ENCODE measurements at regions not wholly inside any gene's neighbourhood (a gene's known extent, or its start where the extent isn't known, plus 50 kb on each side); places are given as distances from the start of the nearest gene placed in this dataset.

DNA sequence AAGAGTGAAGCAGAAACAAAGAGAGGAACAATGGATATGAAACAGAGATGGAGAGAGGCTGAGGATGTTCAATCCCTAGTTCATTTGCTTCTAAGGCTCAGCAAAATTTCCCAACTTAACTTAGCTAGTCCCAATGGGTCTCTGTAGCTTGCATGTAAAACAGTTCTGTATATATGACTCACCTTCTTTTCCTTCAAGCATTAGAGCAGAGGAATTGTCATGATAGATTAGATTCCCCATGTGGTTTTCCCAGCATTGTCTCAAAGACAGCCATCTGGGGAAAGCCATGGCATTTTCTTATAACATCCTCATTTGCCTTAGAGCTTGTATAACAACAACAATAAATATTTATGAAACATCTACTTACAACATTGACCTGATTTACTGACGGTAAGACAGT is 93.9 kb upstream of the GATB start:
- Histone ChIP-seq H3K9me2 (replicated peaks; ENCODE audit: control insufficient read depth, low read length) (no peaks in the 10 kb centered on the region), H3K9me3 (ENCODE audit: control insufficient read depth, insufficient read depth, low read length) (no peaks in the 10 kb centered on the region), H3K27me3 (ENCODE audit: control insufficient read depth, low read length) (no peaks in the 10 kb centered on the region; the same call in 1 of the 2 replicates), H3K4me3 (ENCODE audit: low read length) (no peak overlapping the region), H3K36me3 (ENCODE audit: control insufficient read depth, low read length) (no peaks in the 10 kb centered on the region), H3K27ac (ENCODE audit: low read depth, low read length) (no peak overlapping the region), H3F3A (ENCODE audit: control insufficient read depth, insufficient read depth) (no peaks in the 10 kb centered on the region), H3K79me2 (ENCODE audit: control insufficient read depth, low read length) (no peaks in the 10 kb centered on the region), H3K4me2 (ENCODE audit: low read length) (no peak overlapping the region), H3K4me1 (ENCODE audit: control insufficient read depth, low read length) (no peaks in the 10 kb centered on the region), H4K20me1 (ENCODE audit: control insufficient read depth, insufficient read depth, low read depth, low read length) (no peaks in the 10 kb centered on the region)
- TF ChIP-seq, protein P1, sequence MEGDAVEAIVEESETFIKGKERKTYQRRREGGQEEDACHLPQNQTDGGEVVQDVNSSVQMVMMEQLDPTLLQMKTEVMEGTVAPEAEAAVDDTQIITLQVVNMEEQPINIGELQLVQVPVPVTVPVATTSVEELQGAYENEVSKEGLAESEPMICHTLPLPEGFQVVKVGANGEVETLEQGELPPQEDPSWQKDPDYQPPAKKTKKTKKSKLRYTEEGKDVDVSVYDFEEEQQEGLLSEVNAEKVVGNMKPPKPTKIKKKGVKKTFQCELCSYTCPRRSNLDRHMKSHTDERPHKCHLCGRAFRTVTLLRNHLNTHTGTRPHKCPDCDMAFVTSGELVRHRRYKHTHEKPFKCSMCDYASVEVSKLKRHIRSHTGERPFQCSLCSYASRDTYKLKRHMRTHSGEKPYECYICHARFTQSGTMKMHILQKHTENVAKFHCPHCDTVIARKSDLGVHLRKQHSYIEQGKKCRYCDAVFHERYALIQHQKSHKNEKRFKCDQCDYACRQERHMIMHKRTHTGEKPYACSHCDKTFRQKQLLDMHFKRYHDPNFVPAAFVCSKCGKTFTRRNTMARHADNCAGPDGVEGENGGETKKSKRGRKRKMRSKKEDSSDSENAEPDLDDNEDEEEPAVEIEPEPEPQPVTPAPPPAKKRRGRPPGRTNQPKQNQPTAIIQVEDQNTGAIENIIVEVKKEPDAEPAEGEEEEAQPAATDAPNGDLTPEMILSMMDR (IDR thresholded peaks at IDR 0.05; ENCODE audit: low read depth, low read length, poor library complexity, severe bottlenecking) = no peak
- TF ChIP-seq EZH2phosphoT487 (IDR thresholded peaks at IDR 0.05; ENCODE audit: borderline replicate concordance, low read length) = no peak

GRCh38 chr4:151853034-151853433 is 92.2 kb upstream of the GATB start:
- no peak overlapping the region for H3K27ac ChIP-seq (ENCODE audit: low read depth, low read length)
- H3K9me3 ChIP-seq (ENCODE audit: control insufficient read depth, insufficient read depth, low read length) = no peaks in the 10 kb centered on the region
- H3K9me2 ChIP-seq (replicated peaks; ENCODE audit: control insufficient read depth, low read length) = no peaks in the 10 kb centered on the region
- H3K4me2 ChIP-seq (ENCODE audit: low read length) = no peak overlapping the region
- H3K27me3 ChIP-seq (ENCODE audit: control insufficient read depth, low read length) = no peaks in the 10 kb centered on the region
- no peak overlapping the region for H3K4me3 ChIP-seq (ENCODE audit: low read length)
- no peaks in the 10 kb centered on the region for H3K79me2 ChIP-seq (ENCODE audit: control insufficient read depth, low read length)
- no peak for TF ChIP-seq EZH2phosphoT487 (IDR thresholded peaks at IDR 0.05; ENCODE audit: borderline replicate concordance, low read length)
- no peaks in the 10 kb centered on the region for H3F3A ChIP-seq (ENCODE audit: control insufficient read depth, insufficient read depth)
- no peaks in the 10 kb centered on the region for H3K4me1 ChIP-seq (ENCODE audit: control insufficient read depth, low read length)
- H3K36me3 ChIP-seq (ENCODE audit: control insufficient read depth, low read length) = no peaks in the 10 kb centered on the region
- H4K20me1 ChIP-seq (ENCODE audit: control insufficient read depth, insufficient read depth, low read depth, low read length) = no peaks in the 10 kb centered on the region

- H3K4me2 ChIP-seq (ENCODE audit: low read length) = no peak overlapping the region
- H3F3A ChIP-seq (ENCODE audit: control insufficient read depth, insufficient read depth) = no peaks in the 10 kb centered on the region
- no peaks in the 10 kb centered on the region for H3K4me1 ChIP-seq (ENCODE audit: control insufficient read depth, low read length)
- no peaks in the 10 kb centered on the region for H3K27me3 ChIP-seq (ENCODE audit: control insufficient read depth, low read length)
- no peaks in the 10 kb centered on the region for H4K20me1 ChIP-seq (ENCODE audit: control insufficient read depth, insufficient read depth, low read depth, low read length)
- no peak overlapping the region for H3K27ac ChIP-seq (ENCODE audit: low read depth, low read length)
- no peaks in the 10 kb centered on the region for H3K9me3 ChIP-seq (ENCODE audit: control insufficient read depth, insufficient read depth, low read length)
- no peaks in the 10 kb centered on the region for H3K79me2 ChIP-seq (ENCODE audit: control insufficient read depth, low read length)
- H3K9me2 ChIP-seq (replicated peaks; ENCODE audit: control insufficient read depth, low read length) = no peaks in the 10 kb centered on the region
- TF ChIP-seq EZH2phosphoT487 (IDR thresholded peaks at IDR 0.05; ENCODE audit: borderline replicate concordance, low read length) = no peak
- TF ChIP-seq, protein P1 (IDR thresholded peaks at IDR 0.05; ENCODE audit: low read depth, low read length, poor library complexity, severe bottlenecking) = no peak
- no peak overlapping the region for H3K4me3 ChIP-seq (ENCODE audit: low read length)
- no peaks in the 10 kb centered on the region for H3K36me3 ChIP-seq (ENCODE audit: control insufficient read depth, low read length)
Measured at GRCh38 chr4:151852202-151852601, 91.4 kb upstream of the GATB start.

- H3K79me2 ChIP-seq (ENCODE audit: control insufficient read depth, low read length) = no peaks in the 10 kb centered on the region
- H3K4me2 ChIP-seq (ENCODE audit: low read length) = no peak overlapping the region
- no peak overlapping the region for H3K27ac ChIP-seq (ENCODE audit: low read depth, low read length)
- H4K20me1 ChIP-seq (ENCODE audit: control insufficient read depth, insufficient read depth, low read depth, low read length) = no peaks in the 10 kb centered on the region
- H3K27me3 ChIP-seq (ENCODE audit: control insufficient read depth, low read length) = no peaks in the 10 kb centered on the region
- no peaks in the 10 kb centered on the region for H3K9me2 ChIP-seq (replicated peaks; ENCODE audit: control insufficient read depth, low read length)
- no peaks in the 10 kb centered on the region for H3F3A ChIP-seq (ENCODE audit: control insufficient read depth, insufficient read depth)
- H3K4me1 ChIP-seq (ENCODE audit: control insufficient read depth, low read length) = no peaks in the 10 kb centered on the region
- H3K4me3 ChIP-seq (ENCODE audit: low read length) = no peak overlapping the region
- H3K36me3 ChIP-seq (ENCODE audit: control insufficient read depth, low read length) = no peaks in the 10 kb centered on the region
- no peak for TF ChIP-seq EZH2phosphoT487 (IDR thresholded peaks at IDR 0.05; ENCODE audit: borderline replicate concordance, low read length)
- TF ChIP-seq, protein P1 (IDR thresholded peaks at IDR 0.05; ENCODE audit: low read depth, low read length, poor library complexity, severe bottlenecking) = no peak
- no peaks in the 10 kb centered on the region for H3K9me3 ChIP-seq (ENCODE audit: control insufficient read depth, insufficient read depth, low read length)
Measured at GRCh38 chr4:151851354-151851753, 90.5 kb upstream of the GATB start.

Measured in DOHH2 (cell line).